Heart right ventricle (tissue), 16 donors: ENCODE measurements at regions not wholly inside any gene's neighbourhood (a gene's known extent, or its start where the extent isn't known, plus 50 kb on each side); places are given as distances from the start of the nearest gene placed in this dataset.

Experiments used
- ATAC-seq, 8 donors: fragments of 200-7000 bp; cut with Tn5 transposase; one replicate each; pipeline ENCODE4 v1.9.1; 2020; ENCODE audit warnings: mild to moderate bottlenecking in 8 of 8, moderate library complexity in 8 of 8, moderate number of reproducible peaks in 1 of 8
- DNase-seq, 2 donors: peaks; one replicate each; pipeline ENCODE4 v3.0.0-alpha.2; 2020
- H3K27ac ChIP-seq, 10 donors: fragments of 200-600 bp; sonication (generic) in 2 of 10; one replicate each; pipeline versions ENCODE4 v1.5.0 to v1.8.0; 2020 to 2022; ENCODE audit warnings: mild to moderate bottlenecking in 3 of 10
- H3K27me3 ChIP-seq, 7 donors: fragments of 200-600 bp; one replicate each; pipeline ENCODE4 v1.8.0; 2021 to 2022; ENCODE audit warnings: mild to moderate bottlenecking in 2 of 7
- H3K36me3 ChIP-seq, 9 donors: fragments of 200-600 bp; sonication (generic) in 1 of 9; one replicate each; pipeline versions ENCODE4 v1.5.0 to v1.8.0; 2020 to 2022; ENCODE audit warnings: mild to moderate bottlenecking in 2 of 9
- H3K4me1 ChIP-seq, 9 donors: fragments of 200-600 bp; sonication (generic) in 1 of 9; one replicate each; pipeline versions ENCODE4 v1.5.0 to v1.8.0; 2020 to 2022; ENCODE audit warnings: mild to moderate bottlenecking in 4 of 9
- H3K4me3 ChIP-seq, 10 donors: fragments of 200-600 bp; sonication (generic) in 2 of 10; one replicate each; pipeline versions ENCODE4 v1.5.0 to v1.8.0; 2020 to 2022; ENCODE audit warnings: mild to moderate bottlenecking in 7 of 10, moderate library complexity in 2 of 10
- H3K9me3 ChIP-seq, 11 donors: fragments of 200-600 bp in 10 of 11; sonication (generic) in 2 of 11; one replicate each; pipeline versions ENCODE4 v1.5.0 to v1.8.0; 2013 to 2022; ENCODE audit warnings: mild to moderate bottlenecking in 2 of 11, control low read depth in 1 of 11, moderate library complexity in 1 of 11
- CTCF ChIP-seq, 9 donors: fragments of 200-600 bp; sonication (generic) in 2 of 9; IDR thresholded peaks; one replicate each; pipeline versions ENCODE4 v1.5.0 to v1.8.0; 2021 to 2022; ENCODE audit warnings: antibody characterized with exemption in 9 of 9, mild to moderate bottlenecking in 5 of 9, moderate library complexity in 1 of 9
- WGBS, 2 donors: extraction: QIAGEN DNeasy Blood & Tissue Kit; methylation state at CpG; one replicate each; pipeline ENCODE4 v1.1.7; 2013; ENCODE audit warnings: inconsistent platforms in 1 of 2; 5-methylcytosine and 5-hydroxymethylcytosine counted together
- intact Hi-C, 10 donors: fragments of 100-400 bp; cut with DNase I; formaldehyde crosslinking; loops; one replicate each; pipeline versions ENCODE4 v1.11.1 to v1.14.2; 2022
- donor health status: Arrhythmogenic right ventricular cardiomyopathy.
- donor health status: ischemic (EF 13 %, LVEDD 7.1; RV severe dilation, severe dysfunction).
- donor health status: healthy with polysubstance abuse.
- donor health status: DM: no; HTN: yes; CAD: no.
- donor health status: DM: no; HTN: no; CAD: no.
- donor health status: ischemic (EF 25% LVEDD 6.9; RV normal size, moderate dysfunction).
- donor health status: ischemic (EF 25% LVEDD 5.7; RV mildly dilated, moderate dysfunction).
- donor health status: healthy.
- donor health status: DM: yes; HTN: yes; CAD: no.
- donor health status: Ischemic cardiomyopathy.
- donor health status: ischemic (EF 35%, LVEDD 5.7; RV mildly dilated, moderate dysfunction).
- donor health status: nonischemic (EF 11% LVEDD 7.7; RV severe dilation, severe dysfunction).
- donor health status: DM: yes; HTN: yes; CAD: no.
- donor health status: PGD.
- donor health status: ischemic (EF 29% LVEDD 5.4; RV normal size, mild dysfunction).
- donor health status: nonischemic (EF 23%, LVEDD 6.1; RV moderate dilation, normal function).

- Histone ChIP-seq H3K4me1 (no peaks in the 10 kb centered on the region), H3K27ac (no peak overlapping the region), H3K4me3 (no peak overlapping the region), H3K27me3 (no peaks in the 10 kb centered on the region), H3K36me3 (no peaks in the 10 kb centered on the region), H3K9me3 (no peaks in the 10 kb centered on the region)
- ATAC-seq, result no peak
- DNase-seq, result no peak
- 72 to 77% methylated on average over 7 of the region's 7 CpGs for WGBS, 2 donors
- no peak for TF ChIP-seq CTCF (IDR thresholded peaks at IDR 0.05)
- intact Hi-C loops, result no loop called here
Observed at GRCh38 chr10:56722912-56723311, 361.9 kb upstream of the ZWINT start.

DNA sequence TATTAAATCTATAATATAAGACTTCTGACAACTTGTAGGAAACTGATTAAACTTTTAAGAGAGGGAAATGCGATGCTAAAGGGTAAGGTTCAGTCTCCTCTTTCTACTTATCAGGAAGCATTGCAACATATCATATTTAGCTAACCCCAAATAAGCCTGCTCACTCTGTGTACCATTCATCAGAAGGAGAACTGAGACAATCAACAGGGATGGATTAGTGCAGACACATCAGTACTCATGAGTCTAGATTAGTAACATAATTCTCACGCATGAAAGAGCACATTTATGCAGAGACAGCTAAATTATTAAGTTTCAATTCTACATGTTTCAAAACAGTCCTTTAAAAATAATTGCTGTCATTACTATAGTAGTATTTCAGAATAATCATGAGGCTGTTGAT is 354.2 kb upstream of the ZWINT start:
- no peak for ATAC-seq
- Histone ChIP-seq H3K27ac (no peak overlapping the region), H3K4me1 (no peaks in the 10 kb centered on the region), H3K36me3 (no peaks in the 10 kb centered on the region), H3K4me3 (no peak overlapping the region), H3K27me3 (no peaks in the 10 kb centered on the region), H3K9me3 (peaks cover 0 to 5% (median 0%) of the 10 kb centered on the region in 11 donors)
- WGBS, 2 donors, result 53 to 70% methylated on average over 2 of the region's 2 CpGs
- no peak for DNase-seq
- TF ChIP-seq CTCF (IDR thresholded peaks at IDR 0.05), result no peak
- intact Hi-C loops, result no loop called here

DNA sequence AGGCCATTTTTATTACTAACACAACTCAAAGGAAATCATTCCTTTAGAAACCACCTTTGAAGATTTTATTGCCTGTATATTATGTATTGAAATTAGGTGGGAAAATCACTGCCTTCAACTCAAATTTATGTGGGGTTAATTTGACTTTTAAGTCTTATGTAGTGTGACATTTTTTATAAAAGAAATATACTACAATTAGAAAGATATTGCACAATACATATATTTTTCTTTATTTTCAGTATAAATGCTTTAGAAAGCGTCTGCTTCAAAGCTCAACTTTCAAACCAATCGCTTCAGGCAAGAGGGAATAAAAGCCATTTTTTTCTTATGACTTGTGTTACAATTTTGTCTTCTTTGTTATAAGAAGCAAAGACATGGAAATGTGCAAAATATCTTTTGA is 337.4 kb upstream of the ZWINT start:
- H3K4me1 ChIP-seq, result no peaks in the 10 kb centered on the region
- no peak for TF ChIP-seq CTCF (IDR thresholded peaks at IDR 0.05)
- WGBS, 2 donors, result 75 to 88% methylated on average over 2 of the region's 2 CpGs
- H3K27ac ChIP-seq, result no peak overlapping the region
- intact Hi-C loops, result no loop called here
- no peaks in the 10 kb centered on the region for H3K27me3 ChIP-seq
- H3K4me3 ChIP-seq, result no peak overlapping the region
- H3K36me3 ChIP-seq, result no peaks in the 10 kb centered on the region
- DNase-seq (no peak), ATAC-seq (no peak)
- H3K9me3 ChIP-seq, result no peaks in the 10 kb centered on the region

DNA sequence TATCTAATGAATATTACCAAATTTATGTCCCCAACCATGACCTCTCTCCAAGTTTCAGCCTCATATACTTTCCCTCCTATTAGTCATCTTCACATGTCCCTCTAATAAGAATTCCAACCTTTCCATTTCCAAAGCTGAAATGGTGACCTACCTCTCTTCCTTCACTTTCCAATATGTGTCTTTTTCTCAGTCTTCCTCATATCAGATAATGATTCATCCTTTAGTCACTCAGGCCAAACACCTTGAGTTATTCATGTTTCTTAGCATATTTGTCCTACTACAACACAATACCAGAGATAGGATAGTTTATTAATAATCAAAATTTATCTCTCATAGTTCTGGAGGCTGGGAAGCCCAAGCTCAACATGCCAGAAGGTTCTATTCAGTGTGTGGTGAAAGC is 318.5 kb upstream of the ZWINT start:
- ATAC-seq (no peak), DNase-seq (no peak)
- Histone ChIP-seq H3K4me1 (no peaks in the 10 kb centered on the region), H3K9me3 (peaks cover 0 to 35% (median 0%) of the 10 kb centered on the region in 11 donors), H3K36me3 (no peaks in the 10 kb centered on the region), H3K4me3 (no peak overlapping the region), H3K27me3 (no peaks in the 10 kb centered on the region), H3K27ac (no peak overlapping the region)
- no peak for TF ChIP-seq CTCF (IDR thresholded peaks at IDR 0.05)
- intact Hi-C loops, result no loop called here
